ENCODE measurements at regions not wholly inside any gene's neighbourhood (a gene's known extent, or its start where the extent isn't known, plus 50 kb on each side); places are given as distances from the start of the nearest gene placed in this dataset.

GRCh38 chr14:97077687-97078086 lies 280.5 kb downstream of the VRK1 start:
- Histone ChIP-seq H3K36me3 (ENCODE audit: control insufficient read depth in 2 of 3, insufficient read depth in 3 of 3, low read length in 3 of 3) (no peaks in the 10 kb centered on the region), H3K9ac (ENCODE audit: low read length in 3 of 3) (no peak overlapping the region), H3K27ac (ENCODE audit: low read depth in 2 of 2, low read length in 2 of 2) (no peak overlapping the region), H3K4me3 (ENCODE audit: low read length in 3 of 3) (no peak overlapping the region), H3K27me3 (ENCODE audit: control insufficient read depth, insufficient read depth, low read length) (no peaks in the 10 kb centered on the region), H3K4me1 (ENCODE audit: control insufficient read depth in 2 of 3, insufficient read depth in 2 of 3, low read depth in 1 of 3, low read length in 3 of 3) (no peaks in the 10 kb centered on the region), H3K9me3 (ENCODE audit: control insufficient read depth in 2 of 3, insufficient read depth in 1 of 3, low read length in 3 of 3) (peaks cover 0 to 4% (median 0%) of the 10 kb centered on the region in 3 donors)
- intact Hi-C loops (cut with DNase I), result no loop called here
- TF ChIP-seq CTCF (IDR thresholded peaks at IDR 0.05; ENCODE audit: borderline replicate concordance, extremely low read depth, insufficient read depth), result no peak
- FAIRE-seq, result no peak
- no peak for DNase-seq

- no peak overlapping the region for H3K4me3 ChIP-seq (ENCODE audit: low read length in 3 of 3)
- no peak overlapping the region for H3K9ac ChIP-seq (ENCODE audit: low read length in 3 of 3)
- H3K9me3 ChIP-seq (ENCODE audit: control insufficient read depth in 2 of 3, insufficient read depth in 1 of 3, low read length in 3 of 3), result peaks cover 0 to 6% (median 0%) of the 10 kb centered on the region in 3 donors
- no peak for TF ChIP-seq CTCF (IDR thresholded peaks at IDR 0.05; ENCODE audit: borderline replicate concordance, extremely low read depth, insufficient read depth)
- intact Hi-C loops (cut with DNase I), result no loop called here
- no peaks in the 10 kb centered on the region for H3K27me3 ChIP-seq (ENCODE audit: control insufficient read depth, insufficient read depth, low read length)
- H3K27ac ChIP-seq (ENCODE audit: low read depth in 2 of 2, low read length in 2 of 2), result no peak overlapping the region
- no peaks in the 10 kb centered on the region for H3K4me1 ChIP-seq (ENCODE audit: control insufficient read depth in 2 of 3, insufficient read depth in 2 of 3, low read depth in 1 of 3, low read length in 3 of 3)
- H3K36me3 ChIP-seq (ENCODE audit: control insufficient read depth in 2 of 3, insufficient read depth in 3 of 3, low read length in 3 of 3), result no peaks in the 10 kb centered on the region
- no peak for DNase-seq
- FAIRE-seq, result no peak
These were observed 283.8 kb downstream of the VRK1 start for GRCh38 chr14:97080991-97081390.

GRCh38 chr14:97095269-97095668 lies 298.1 kb downstream of the VRK1 start:
- DNase-seq (no peak), FAIRE-seq (no peak)
- Histone ChIP-seq H3K27me3 (ENCODE audit: control insufficient read depth, insufficient read depth, low read length) (no peaks in the 10 kb centered on the region), H3K9me3 (ENCODE audit: control insufficient read depth in 2 of 3, insufficient read depth in 1 of 3, low read length in 3 of 3) (no peaks in the 10 kb centered on the region), H3K9ac (ENCODE audit: low read length in 3 of 3) (no peak overlapping the region), H3K36me3 (ENCODE audit: control insufficient read depth in 2 of 3, insufficient read depth in 3 of 3, low read length in 3 of 3) (no peaks in the 10 kb centered on the region), H3K4me1 (ENCODE audit: control insufficient read depth in 2 of 3, insufficient read depth in 2 of 3, low read depth in 1 of 3, low read length in 3 of 3) (no peaks in the 10 kb centered on the region), H3K27ac (ENCODE audit: low read depth in 2 of 2, low read length in 2 of 2) (no peak overlapping the region), H3K4me3 (ENCODE audit: low read length in 3 of 3) (no peak overlapping the region)
- no peak for TF ChIP-seq CTCF (IDR thresholded peaks at IDR 0.05; ENCODE audit: borderline replicate concordance, extremely low read depth, insufficient read depth)
- intact Hi-C loops (cut with DNase I), result no loop called here

GRCh38 chr14:97097296-97097695 lies 300.1 kb downstream of the VRK1 start:
- H3K27ac ChIP-seq (ENCODE audit: low read depth in 2 of 2, low read length in 2 of 2), result no peak overlapping the region
- no peak overlapping the region for H3K9ac ChIP-seq (ENCODE audit: low read length in 3 of 3)
- H3K4me1 ChIP-seq (ENCODE audit: control insufficient read depth in 2 of 3, insufficient read depth in 2 of 3, low read depth in 1 of 3, low read length in 3 of 3), result no peaks in the 10 kb centered on the region
- no peak overlapping the region for H3K4me3 ChIP-seq (ENCODE audit: low read length in 3 of 3)
- no peak for DNase-seq
- intact Hi-C loops (cut with DNase I), result no loop called here
- H3K36me3 ChIP-seq (ENCODE audit: control insufficient read depth in 2 of 3, insufficient read depth in 3 of 3, low read length in 3 of 3), result no peaks in the 10 kb centered on the region
- TF ChIP-seq CTCF (IDR thresholded peaks at IDR 0.05; ENCODE audit: borderline replicate concordance, extremely low read depth, insufficient read depth), result no peak
- H3K9me3 ChIP-seq (ENCODE audit: control insufficient read depth in 2 of 3, insufficient read depth in 1 of 3, low read length in 3 of 3), result no peaks in the 10 kb centered on the region
- H3K27me3 ChIP-seq (ENCODE audit: control insufficient read depth, insufficient read depth, low read length), result no peaks in the 10 kb centered on the region
- no peak for FAIRE-seq

All from kidney (tissue), 13 donors.